Right ventricle myocardium inferior (tissue), 1 donor: ENCODE measurements at regions not wholly inside any gene's neighbourhood (a gene's known extent, or its start where the extent isn't known, plus 50 kb on each side); places are given as distances from the start of the nearest gene placed in this dataset.

ENCODE experiments used
- ATAC-seq: fragments of 200-7000 bp; cut with Tn5 transposase; one replicate; pipeline ENCODE4 v1.9.1; 2020; ENCODE audit warnings: mild to moderate bottlenecking, moderate library complexity
- DNase-seq: peaks from one replicate; pipeline ENCODE4 v3.0.0; 2021; ENCODE audit errors: missing footprints
- intact Hi-C: fragments of 100-400 bp; cut with DNase I; formaldehyde crosslinking; loops from one replicate; pipeline ENCODE4 v1.11.0; 2022
- donor health status: DM: no; HTN: yes; CAD: no; lungs with severe emphysema.

DNA sequence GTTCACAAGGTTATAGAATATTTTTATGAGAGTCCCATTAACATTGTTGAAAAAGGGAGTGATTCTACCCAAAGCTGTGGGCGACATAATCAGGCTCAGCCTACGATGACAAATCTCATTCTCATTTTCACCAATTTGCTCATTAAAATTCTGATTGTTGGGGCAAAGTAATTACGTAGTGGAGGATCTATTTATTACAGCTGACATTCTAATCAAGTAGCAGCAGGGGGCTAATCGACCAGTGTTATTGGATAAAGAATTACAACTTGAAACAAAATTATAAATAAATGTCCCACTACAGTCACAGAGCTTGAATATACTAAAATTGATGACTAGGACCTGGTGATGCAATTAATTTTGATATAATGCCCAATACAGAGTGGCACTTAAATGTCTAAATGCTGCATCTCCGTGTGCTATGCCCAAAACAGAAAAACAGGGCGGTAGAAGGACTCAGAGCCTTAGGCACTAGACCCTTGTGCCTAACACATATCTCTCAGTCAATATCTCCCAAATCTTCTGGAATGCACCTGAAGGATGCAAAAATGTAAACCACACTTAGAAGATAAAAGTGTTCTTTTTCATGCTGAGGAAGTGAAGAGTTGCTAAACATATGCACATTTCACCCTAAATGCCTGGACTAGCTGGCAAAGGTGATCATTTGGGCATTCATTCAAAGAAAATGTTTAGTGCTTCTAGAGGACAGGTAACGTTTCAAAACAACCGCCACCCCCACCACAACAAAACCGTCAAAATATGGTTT lies 88.3 kb downstream of the CD24 start:
- intact Hi-C loops, result no loop called here
- DNase-seq (no peak), ATAC-seq (no peak)

DNA sequence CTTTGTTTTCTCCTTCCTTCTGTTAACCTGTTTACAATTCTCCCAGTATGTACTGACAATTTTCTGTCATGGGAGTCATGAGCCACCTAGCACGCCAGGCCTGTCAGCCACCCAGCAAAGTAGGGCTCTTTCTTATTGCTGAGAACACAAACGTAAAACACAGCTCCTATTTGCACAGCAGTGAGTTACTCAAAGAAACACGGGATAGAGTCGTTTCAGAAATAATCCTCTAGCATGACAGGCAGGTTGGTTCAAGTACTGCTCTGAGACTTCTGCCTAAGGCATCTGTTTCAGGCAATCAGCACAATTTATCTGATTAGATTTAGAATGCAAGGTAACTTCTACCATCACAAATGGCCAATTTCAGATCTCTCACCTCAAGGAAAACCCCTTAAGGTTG lies 88.8 kb downstream of the CD24 start:
- ATAC-seq (no peak), DNase-seq (no peak)
- intact Hi-C loops, result no loop called here

DNA sequence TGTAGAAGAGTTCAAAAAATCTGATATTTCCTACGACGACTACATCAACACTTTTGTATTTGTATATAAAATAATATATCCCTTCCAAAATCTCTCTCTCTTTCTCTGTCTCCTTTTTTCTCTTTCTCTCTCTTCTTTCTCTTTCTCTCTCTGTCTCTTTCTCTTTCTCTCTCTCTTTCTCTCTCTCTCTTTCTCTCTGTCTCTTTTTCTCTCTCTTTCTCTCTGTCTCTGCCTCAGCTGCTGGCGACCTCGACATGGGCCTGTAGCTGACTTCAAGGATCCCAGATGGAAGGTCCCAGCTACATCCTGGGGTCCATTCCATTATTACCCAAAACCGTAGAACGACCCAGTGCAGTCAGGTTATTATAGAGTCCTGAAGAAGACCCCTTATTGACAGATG lies 90.0 kb downstream of the CD24 start:
- no peak for ATAC-seq
- intact Hi-C loops, result no loop called here
- no peak for DNase-seq

DNA sequence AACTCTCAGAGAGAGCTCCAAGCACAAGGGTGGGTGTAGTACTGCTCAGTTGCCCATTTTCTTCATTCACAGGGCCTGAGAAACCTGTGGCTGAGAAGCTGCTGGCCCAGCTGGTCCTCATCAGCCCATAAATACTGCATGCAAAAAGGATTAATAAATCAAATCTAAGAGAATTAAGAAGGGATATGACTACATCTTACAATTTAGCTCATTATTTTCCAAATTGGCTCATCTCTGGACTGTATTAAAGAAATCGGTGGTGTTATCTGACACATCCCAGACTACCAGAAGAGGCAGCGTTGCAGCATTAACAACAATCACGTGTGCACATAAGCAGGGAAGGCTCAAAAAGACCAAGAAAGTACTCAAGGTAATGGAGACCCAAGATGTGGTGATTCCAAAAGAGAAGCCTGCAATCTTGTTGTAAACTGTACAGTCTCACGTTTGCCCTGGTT lies 90.7 kb downstream of the CD24 start:
- intact Hi-C loops, result no loop called here
- ATAC-seq, result no peak
- no peak for DNase-seq

DNA sequence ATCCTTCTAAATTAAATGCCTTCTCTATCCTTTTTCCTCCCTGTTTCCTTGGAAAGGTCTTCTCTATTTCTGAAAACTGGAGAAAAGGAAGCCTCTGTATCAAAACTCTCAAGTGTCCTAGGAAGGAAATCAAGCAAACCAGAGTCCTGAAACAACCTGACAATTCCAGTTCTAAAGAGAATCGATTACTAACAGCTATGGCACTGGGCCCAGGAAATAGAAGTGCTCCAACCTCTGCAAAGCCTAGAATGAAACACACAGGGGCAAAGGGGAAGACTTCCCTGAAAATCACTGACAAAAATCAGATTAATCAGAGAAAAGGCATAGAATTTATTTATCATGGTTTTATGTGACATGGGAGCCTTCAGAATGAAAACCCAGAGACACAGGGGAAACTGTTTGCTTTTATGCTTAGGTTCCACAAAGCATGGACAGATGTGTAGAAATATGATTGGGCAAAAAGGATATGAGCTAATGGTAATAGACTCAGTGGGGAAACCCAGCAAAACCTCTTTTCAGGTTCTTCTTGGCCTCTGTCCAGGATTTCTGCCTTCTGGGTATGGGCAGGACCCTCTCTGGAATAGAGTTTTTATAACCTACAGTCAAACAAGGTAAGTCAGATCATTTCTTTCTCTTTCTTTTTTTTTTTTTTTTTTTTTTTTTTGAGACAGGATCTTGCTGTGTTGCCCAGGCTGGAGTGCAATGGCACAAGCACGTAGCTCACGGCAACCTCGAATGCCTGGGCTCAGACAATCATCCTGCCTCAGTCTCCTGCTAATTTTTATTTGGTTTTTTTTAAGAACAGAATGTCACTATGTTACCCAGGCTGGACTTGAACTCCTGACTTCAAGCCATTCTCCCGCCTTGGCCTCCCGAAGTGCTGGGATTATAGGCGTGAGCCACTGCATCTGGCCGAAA lies 91.7 kb downstream of the CD24 start:
- ATAC-seq, result no peak

DNA sequence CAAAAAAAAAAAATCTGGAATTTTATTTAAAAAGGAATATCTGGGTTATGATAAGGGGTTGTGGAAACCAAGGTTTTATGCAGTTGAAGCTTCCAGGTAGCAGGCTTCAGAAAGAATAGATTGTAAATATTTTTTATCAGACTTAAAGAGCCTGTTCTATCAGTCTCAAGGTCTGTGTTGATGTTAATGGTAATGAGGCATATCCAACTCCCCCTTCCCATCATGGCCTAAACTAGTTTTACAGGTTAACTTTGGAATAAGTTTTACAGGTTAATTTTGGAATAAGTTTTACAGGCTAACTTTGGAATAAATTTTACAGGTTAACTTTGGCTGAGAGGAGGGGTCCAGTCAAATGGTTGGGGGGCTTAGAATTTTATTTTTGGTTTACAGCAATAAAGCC lies 92.4 kb downstream of the CD24 start:
- ATAC-seq, result no peak
- intact Hi-C loops, result no loop called here
- DNase-seq, result no peak

More for the DNA sequence above, 91.7 kb downstream of the CD24 start:
- DNase-seq, result no peak
- intact Hi-C loops, result no loop called here

DNA sequence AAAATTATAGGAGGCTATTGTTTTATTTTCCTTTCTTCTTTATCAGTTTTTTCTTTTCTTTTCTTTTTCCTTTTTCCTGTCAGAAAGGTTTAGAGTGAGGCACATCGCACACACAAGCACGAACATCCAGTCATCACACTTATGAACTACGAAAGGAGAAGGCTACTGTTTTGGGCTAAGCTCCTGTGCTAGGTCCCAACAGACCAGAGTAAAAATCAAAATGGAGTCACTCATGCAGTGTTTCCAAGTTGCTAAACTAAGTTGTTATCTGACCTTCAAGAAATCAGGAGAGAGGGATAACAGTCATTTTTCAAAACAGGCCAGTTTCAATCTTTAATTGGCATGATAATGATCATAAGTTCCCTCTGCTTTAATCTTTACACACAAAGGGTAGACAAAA lies 93.6 kb downstream of the CD24 start:
- ATAC-seq (no peak), DNase-seq (no peak)
- intact Hi-C loops, result no loop called here

DNA sequence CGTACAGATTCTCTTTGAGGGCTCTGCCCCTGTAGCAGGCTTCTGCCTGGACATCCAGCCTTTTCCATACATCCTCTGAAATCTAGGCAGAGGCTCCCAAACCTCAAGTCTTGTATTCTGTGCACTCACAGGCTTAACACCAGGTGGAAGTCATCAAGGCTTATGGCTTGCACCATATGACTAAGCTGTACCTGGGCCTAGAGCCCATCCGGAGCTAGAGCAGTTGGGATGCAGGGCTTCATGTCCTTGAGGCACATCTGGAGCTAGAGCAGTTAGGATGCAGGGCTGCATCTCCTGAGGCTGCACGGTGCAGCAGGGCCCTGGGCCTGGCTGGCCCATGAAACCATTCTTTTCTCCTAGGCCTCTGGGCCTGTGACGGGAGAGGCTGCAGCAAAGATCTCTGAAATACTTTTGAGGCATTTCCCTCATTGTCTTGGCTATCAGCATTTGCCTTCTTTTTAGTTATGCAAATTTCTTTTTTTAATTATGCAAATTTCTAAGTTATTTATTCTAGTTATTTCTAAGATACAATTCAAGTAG lies 98.7 kb downstream of the CD24 start:
- ATAC-seq, result no peak
- DNase-seq, result no peak
- intact Hi-C loops, result no loop called here

DNA sequence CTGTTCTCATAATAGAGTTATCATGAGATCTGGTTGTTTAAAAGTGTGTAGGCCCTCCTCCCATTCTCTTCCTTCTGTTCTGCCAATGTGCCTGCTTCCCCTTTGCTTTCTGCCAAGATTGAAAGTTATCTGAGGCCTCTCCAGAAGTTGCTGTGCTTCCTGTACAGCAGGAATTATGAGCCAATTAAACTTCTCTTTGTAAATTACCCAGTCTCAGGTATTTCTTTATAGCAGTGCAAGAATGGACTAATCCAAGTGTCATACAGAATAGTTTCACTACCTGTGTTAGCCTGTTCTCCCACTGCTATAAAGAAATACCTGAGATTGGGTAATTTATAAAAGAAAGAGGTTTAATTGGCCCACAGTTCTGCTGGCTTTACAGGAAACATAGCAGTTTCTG lies 100.0 kb downstream of the CD24 start:
- DNase-seq, result no peak
- intact Hi-C loops, result no loop called here

DNA sequence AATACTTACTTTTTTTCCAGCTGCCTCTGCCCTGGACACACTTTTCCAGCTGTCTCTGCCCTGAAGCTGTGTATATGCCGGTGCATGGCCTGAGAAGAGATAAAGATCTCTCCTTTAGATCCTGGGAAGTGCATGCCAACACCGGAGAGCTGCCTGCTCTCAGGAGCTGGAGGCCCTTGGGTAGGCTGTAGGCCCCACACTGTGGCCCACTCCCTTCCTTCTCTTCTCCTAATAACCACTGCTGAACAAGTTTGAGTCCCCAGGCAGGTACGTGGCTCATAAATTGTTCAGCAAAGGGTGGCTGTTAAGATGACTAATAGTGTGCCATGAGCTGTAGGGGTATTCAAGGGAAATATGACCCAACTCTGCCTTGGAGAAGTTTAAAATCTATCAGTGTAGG lies 102.5 kb downstream of the CD24 start:
- ATAC-seq (no peak), DNase-seq (no peak)
- intact Hi-C loops, result no loop called here

More for the DNA sequence above, 100.0 kb downstream of the CD24 start:
- ATAC-seq, result no peak

DNA sequence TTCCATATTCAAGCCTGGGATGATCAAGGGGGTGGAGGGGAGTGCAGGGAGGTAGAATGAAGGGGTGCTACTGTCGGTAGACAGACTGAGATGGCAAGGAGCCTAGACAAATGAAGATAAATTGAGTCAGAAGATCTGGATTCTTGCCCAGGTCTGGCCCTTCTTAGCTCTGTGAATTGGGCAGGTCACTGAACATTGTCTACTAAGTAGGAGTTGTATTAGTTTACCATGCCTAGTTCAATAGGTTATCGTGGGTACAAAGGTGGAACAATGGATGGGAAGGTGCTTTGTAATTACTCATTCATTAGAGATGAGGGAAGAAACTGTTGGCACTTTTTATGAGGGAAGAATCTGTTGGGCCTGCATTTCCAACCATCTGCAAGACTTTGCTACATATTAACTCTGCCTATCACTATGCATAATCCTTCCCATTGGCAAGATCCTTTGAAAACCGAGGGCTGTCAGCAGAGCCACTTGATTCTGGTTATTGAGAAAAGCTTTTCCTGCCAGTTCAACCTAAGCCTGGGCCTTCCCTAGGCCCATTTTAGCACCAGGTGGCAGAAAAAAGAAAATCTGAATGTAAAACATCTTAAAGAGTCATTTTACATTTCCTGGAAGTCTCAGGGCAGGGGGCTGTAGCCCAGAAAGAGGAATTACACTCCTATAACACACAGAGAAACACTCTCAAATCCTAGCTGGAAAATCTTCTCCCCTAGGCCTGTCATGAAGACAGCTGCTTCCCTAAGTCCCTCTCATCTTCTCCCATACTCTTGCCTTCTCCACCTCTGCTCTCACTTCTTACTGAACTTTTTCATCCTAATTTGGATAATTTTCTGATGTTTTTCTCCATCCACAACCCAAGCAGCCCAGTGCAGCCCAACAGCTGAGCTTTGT lies 103.5 kb downstream of the CD24 start:
- ATAC-seq (no peak), DNase-seq (no peak)
- intact Hi-C loops, result no loop called here

DNA sequence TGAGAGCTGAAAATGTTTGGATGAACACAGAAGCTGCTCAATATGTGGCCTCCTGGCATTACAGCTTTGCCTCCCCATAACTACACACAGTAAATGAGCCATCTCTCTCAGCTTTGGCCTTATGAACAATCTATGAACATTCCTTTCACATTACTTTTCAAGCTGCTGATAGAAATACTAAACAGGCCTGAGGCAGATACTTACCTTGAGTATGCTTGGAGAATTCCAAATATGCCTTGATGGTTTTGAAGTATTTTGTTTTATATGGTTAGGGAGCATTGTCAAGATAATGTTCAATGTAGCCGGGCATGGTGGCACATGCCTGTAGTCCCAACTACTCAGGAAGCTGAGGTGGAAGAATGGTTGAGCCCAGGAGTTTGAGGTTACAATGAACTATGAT lies 104.5 kb downstream of the CD24 start:
- no peak for ATAC-seq
- intact Hi-C loops, result no loop called here
- no peak for DNase-seq

DNA sequence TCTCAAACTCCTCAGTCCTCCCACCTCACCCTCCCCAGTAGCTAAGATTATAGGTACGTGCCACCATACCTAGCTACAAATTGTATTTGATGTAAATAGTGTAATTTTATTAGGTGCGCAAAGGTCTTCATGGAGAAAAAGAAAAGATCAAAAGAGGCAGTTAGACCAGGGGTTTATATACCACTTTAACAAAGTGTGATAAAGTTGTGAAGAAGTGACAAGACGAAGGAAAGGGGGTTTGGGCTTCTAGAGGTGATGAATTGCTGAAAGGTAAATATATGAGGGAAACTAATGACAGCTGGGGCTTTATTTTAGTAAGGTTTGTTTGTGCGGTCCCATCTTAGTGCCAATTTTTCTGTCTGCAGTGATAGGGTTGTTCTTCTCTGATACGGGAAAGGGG lies 105.3 kb downstream of the CD24 start:
- intact Hi-C loops, result no loop called here
- no peak for ATAC-seq

DNA sequence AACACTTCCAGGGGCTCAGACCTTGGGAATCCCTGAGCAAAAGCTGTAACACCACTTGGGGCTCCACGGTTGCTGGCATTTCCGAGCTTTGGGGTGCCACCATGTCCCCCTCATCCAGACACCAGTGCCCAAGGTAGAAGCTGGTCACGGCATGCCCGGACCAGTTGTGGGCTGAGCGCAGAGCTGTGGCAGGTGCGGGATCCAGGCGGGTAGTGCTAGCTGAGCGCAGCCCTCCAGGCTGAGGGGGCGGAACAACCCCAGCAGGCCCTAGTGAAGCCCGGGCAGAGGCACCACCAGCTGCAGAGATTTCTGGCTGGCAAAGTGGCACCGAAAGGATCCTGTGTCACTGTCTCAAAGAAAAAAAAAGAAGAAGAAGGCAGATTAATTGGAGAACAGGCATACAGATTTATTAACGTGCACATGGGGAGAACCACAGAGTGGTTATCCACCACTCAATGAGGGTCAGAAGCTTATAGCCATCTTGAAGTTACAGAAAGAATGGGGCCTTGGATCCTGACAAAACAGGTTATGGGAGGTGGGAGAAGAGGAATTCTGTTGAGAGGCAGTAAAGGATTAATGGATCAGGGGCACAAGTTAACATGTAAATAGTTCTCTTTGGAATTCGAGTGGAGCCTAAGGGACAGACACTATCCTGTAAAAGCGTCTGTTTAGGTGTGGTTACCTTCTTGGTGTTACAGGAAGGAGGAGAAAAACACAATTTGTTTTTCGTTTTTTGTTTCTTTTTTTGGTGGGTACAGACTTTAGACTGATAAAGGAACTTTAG lies 107.5 kb downstream of the CD24 start:
- no peak for DNase-seq
- intact Hi-C loops, result no loop called here
- ATAC-seq, result no peak

More for the DNA sequence above, 105.3 kb downstream of the CD24 start:
- DNase-seq, result no peak

DNA sequence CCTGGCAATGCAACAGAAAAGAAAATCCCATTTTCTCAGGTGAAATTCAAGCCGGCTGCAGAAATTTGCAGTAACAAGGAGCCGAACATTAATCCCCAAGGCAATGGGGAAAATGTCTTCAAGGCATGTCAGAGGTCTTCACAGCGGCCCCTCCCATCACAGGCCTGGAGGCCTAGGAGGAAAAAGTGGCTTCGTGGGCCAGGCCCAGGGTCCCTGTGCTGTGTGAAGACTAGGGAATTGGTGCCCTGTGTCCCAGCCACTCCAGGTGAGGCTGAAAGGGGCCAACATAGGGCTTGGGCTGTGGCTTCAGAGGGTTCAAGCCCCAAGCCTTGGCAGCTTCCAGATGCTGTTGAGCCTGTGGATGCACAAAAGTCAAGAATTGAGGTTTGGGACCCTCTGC lies 111.7 kb downstream of the CD24 start:
- intact Hi-C loops, result no loop called here
- ATAC-seq, result no peak

DNA sequence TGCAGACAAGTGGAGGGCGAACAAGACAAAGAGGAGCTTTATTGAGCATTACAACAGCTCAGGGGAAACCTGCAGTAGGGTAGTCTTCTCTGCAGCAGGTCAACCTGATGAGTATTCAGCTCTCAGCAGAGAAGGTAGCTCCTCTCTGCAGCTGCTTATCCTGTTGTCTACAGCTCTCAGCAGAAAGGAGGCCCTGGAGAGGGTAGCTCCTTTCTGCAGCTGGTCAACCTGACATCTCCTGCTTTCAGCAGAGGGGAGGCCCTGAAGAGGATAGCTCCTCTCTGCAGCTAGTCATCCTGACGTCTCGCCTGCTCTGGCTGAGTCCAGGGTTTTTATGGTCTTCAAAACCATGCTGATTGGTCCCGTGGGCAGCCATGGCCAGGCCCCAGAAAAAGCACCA lies 113.6 kb downstream of the CD24 start:
- ATAC-seq, result no peak
- DNase-seq, result no peak
- intact Hi-C loops, result no loop called here

More for the DNA sequence above, 111.7 kb downstream of the CD24 start:
- no peak for DNase-seq

DNA sequence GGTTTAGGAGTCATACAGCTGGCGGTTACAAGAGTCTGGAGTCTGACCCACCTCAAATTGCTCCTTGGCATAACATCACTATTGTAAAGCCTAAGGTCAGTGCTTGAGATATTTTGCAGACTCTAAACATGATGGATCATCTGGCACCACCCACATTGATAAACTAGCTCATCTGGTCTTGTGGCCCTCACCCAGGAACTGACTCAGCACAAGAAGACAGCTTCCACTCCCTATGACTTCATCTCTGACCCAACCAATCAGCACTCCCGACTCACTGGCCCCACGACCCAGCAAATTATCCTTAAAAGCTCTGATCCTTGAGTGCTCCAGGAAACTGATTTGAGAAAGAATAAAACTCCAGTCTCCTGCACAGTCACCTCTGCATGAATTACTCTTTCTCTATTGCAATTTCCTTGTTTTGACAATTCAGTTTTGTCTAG lies 115.9 kb downstream of the CD24 start:
- intact Hi-C loops, result no loop called here
- ATAC-seq, result no peak
- DNase-seq, result no peak
